Stimulated activated CD8-positive, alpha-beta memory T cell treated with anti-CD3 and anti-CD28 coated beads, Interleukin-15, amount 100 ng/mL, for 48 hours (primary cell): ENCODE measurements at regions not wholly inside any gene's neighbourhood (a gene's known extent, or its start where the extent isn't known, plus 50 kb on each side); places are given as distances from the start of the nearest gene placed in this dataset.

Experiments
- DNase-seq, 2 donors: peaks; one replicate each; pipeline ENCODE4 v3.0.0-alpha.2; 2020; ENCODE audit warnings: low read depth in 2 of 2

DNA sequence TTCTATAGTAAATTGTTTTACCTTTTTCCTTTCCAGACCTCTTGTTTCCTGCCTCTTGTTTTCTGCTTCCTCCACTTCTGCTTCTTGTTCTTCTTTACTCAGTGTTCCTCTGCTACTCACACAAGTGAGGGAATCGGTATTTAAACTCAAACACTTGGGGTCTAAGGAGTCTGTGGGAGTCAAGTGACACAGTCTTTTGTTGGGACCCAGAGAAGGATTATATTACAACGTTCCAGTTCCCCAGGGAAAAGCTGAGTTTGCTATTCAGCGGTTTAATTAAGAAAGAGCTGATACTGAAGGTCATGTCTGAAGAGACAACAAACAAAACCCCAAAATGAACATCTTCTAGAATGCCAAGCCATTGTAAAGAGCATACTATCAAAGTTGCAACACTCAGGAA is 107.8 kb upstream of the CITED2 start:
- DNase-seq: no peak

DNA sequence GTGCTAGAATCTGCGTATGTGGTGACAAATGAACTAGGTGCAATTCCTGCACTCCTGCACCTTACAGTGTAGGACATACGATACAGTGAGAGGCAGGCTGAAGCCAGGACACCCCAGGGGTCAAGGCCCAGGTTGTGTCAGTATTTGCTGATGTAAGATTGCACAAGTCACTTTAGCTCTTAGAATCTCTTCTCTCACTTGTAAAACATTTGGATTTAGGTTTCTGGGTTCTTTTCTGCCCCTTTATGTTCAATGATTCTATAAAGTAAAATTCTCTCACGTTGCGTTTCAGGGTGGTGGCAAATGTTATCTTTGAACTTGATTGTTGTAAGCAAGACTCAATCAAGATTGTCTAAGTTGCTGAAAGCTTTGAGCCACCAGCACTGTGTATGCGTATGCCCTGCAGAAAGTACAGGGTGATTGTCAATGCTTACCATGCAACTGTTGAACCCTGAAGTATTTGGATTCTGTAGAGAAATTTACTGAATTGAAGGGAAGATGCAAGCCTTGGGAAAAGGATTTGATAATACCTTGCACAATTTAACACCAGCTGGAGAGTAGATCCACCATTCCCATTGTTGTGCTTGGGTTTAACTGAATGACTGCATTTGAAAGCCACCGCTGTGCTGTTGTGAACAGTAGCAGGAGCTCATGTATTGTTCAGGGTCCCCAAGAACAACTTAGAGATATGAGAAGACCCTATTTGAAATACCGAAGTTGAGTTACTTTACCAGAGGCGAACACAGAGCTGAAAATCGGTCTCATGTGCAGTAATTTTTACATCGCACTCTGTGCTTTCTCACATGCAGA is 106.1 kb upstream of the CITED2 start:
- DNase-seq: no peak

GRCh38 chr6:139479433-139480222 is 105.2 kb upstream of the CITED2 start:
- DNase-seq: no peak

- no peak for DNase-seq
Measured at GRCh38 chr6:139475646-139476045, 101.2 kb upstream of the CITED2 start.

DNA sequence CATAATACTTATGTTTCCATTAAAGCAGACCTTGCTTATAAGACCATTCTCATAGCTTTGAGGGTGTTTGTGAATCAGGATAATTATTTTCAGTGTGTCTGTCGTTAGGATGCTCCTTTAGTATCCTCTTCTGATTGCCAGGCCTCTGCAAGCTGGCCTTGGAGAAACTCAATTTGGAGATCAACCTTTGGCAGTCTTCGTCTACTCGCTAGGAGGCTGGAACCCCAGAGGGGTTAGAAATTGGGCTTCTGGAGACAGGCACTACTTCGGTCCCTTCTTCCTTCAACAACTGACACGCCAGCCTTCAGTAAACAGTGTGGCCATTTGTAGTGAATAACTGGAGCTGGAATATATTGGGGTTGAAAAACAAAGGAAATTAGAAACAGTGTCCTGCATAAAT is 100.8 kb upstream of the CITED2 start:
- DNase-seq: no peak

DNA sequence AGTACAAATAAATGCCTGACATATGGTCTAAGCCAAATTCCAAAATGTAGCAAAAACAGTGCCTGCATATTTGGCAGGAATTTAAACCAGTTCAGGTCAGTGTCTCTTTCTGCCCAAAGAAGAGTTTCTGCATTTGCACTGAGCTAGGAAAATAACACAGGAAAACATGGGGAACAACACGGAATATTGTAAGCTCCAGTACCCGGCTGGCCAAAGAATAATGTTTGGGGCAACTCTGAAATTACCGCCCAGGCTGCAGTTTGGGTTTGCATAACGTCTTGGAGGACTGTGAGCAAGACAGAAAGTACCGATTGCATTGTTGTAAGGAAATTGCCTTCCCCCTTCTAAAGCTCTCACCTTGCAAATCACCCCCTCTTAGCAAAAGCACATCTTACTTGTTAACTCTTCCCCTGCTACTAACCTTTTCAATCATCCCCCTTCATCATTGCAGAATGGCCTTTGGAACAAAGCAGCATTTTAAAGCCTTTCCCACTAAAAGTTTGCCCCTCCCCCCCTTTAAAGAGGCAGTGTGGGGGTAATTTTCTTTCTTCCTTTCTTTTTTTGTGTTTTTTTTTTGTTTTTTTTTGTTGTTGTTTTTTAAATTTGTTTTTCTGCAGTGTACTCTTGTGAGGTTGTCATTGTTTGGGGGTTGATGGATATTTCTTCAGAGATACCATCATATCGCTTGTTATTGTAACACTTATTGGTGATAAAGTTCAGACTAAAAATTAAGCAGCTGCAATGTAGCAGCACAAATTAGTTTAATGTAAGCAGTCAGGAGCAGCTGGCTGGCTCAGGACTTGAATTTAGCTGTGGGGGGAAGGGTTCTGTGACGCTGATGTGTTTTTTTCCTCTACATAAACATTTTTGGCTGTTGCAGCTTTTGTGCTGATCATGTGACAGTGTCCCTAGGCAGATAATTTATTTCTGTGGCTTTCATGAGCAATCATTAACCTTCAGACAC is 100.0 kb upstream of the CITED2 start:
- DNase-seq: no peak

DNA sequence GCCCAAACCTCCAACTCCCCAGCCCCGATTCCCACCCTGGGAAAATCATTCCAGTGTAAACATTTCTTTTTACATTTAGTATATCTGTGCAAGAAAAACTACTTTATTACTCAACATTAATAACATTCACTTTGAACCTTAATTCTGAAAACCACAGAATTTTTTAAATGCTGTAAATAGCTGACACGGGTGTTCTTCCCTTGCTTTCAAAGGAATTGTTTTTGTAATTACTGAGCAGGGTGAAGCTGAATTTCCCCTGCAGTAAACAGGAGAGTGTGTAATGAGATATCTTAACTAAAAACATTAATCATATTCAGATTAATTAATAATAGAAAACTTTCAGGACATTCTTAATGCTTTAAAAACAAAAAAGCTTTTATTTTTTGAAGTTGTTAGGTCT is 99.3 kb upstream of the CITED2 start:
- no peak for DNase-seq

DNA sequence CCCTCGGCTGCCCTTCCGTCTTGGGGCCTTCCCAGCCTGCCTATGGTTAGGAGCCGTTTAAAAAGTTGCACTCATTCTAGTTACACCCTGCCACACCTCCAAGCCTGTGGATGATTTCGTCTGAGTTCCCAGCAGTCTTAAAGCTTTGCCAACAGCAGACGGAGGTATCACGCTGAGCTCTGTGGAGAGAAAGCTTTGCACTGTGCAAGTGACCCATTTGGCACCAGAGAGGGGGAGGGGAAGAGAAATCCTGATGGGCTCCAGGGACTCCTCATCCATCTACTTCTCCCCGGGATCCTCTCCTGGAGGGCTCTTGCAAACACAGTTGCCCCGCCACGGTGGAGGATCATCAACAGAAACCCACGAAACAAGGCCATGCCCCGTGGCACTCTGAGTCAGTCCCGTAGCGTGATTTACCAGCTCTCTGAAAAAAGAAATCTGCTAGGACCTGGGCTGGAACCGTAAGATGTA is 98.8 kb upstream of the CITED2 start:
- DNase-seq: no peak

DNA sequence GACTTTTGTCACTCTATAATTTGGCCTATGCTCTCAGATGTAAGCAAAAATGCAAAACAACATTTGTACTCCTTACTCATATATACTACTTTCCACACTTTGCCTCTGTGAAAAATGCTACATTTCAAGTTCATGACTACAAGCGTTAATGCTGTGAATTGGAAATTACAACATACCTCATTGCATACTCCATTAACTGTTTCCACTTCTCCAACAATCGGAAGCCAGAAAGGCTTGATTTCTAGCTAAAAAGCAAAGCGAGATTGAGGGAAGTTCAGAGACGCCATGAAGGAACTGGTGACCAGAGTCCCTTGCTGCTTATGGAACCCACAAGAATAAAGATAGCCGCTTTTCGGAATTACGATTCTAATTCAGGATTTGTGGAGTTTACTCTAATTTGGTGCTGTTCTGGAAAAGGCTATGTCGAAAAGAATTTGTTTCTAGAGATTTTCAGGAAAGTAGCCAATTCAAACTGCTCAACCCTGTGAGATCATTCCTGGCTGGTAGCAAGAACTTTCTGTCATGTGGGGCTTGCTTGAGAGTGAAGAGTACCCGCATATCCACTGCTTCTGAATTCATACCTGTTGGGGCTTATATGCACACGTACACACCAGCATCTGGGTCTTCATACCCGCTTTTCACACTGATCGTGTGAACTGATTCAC is 98.0 kb upstream of the CITED2 start:
- DNase-seq: no peak

DNA sequence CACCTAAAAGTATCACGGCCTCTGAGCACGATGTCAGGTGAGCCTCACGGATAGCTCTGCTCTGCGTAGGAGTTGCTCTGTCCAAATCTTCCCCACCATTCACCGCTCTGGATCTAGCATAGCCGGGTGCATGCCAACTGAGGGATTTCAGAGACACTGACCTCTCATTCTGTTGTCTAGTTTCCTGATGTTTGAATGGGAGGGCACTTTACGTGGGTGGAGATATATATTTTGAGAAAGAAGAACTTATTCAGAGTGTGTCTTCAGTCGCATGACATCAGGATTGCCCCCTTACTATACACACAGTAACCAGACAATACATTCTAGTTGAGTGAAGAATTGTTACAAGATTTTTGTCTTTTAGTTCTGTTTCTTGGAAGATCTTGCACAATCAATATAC is 96.5 kb upstream of the CITED2 start:
- no peak for DNase-seq

DNA sequence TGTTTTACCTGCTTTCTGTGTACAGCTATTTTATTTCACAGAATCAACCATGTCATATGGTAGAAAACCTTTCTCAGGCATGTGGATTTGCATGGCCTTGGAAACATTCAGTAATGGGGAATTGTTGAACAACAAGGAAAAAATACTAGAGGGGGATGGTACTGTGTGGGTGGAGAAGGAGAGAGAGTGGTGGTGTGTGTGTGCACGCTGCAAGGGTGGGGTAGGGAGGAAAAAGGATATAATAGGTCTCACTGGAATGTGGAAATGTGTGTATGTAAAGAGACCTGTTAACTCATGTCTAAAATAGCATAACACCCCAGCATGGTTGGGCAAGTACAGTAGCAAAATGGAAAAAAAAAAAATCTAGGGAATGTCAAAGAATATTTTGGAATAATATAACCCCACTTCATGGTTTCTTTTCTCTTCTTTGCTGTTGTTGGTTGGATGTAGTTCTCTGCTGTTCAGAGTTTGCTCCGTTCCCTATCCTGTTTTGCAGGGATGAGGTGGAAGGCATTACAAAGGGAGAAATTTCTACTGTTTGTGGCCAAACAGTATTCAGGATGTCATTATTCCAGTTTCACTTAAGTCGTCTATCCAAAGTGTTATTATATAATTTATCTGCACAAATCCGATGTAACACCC is 93.9 kb upstream of the CITED2 start:
- DNase-seq: no peak

DNA sequence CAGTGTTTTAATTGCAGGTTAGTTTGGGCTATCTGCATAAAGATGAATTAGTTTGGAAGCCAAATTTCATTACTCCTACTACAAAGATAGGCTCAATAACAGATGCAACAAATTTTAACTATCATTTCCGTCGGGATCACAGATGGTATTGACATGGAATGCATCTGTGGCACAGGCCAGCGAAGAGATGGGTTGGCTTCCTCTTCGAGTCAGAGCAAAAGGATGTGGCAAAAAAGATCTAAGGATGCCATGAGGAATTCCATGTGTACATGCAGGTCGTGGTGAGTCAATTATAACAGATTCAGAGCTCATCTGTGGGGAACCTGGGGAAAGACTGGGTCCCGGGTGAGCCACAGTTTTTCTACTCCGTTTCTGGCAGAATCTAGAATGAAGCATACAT is 83.0 kb upstream of the CITED2 start:
- DNase-seq: no peak

- no peak for DNase-seq
Measured at GRCh38 chr6:139452148-139452876, 77.9 kb upstream of the CITED2 start.

DNA sequence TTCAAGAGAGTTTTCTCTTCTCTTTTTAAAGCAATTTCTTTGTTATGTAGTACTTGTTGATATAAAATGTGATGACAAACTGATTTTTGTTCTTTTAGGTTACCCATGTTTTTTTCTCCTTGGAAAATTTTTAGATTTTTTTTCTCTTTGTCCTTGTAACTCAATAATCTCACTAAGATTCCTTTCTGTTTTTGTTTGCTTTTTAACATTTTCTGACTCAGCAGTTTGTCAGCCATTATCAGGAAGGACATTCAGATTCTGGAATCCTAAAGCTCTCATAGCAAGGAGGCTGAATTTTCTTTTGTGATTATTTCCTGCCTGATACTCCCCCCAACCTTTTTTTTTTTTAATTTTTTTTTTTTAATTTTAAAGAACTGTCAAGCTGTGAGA is 75.2 kb upstream of the CITED2 start:
- DNase-seq: no peak

GRCh38 chr6:139448998-139449610 is 74.7 kb upstream of the CITED2 start:
- DNase-seq: no peak

DNA sequence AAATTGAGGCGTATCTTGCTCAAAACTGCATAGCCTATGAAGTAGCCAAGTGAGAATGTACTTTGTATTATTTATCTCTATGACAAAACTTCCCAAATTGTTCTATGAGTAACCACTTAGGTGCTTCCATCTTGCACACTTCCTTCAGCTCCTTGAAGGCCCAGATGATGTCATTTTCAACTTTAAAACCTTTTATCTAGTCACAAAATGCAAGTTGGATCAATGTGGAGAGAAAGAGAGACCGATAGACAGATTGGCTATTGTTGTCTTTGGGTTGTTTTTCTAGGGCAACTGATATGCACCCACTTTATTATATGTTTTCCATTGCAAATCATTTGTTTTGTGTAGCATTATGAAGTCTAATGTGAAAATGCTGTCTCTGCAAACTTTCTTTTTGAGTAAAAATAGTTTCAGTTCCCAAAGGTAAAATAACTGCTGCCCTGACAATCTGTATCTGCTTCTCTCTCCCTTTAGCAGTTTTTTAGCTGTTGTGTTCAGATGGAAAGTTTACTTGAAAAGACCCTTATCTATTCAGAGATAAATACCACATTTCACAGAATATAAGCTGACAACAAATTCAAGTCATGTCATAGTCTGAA is 73.7 kb upstream of the CITED2 start:
- DNase-seq: no peak

DNA sequence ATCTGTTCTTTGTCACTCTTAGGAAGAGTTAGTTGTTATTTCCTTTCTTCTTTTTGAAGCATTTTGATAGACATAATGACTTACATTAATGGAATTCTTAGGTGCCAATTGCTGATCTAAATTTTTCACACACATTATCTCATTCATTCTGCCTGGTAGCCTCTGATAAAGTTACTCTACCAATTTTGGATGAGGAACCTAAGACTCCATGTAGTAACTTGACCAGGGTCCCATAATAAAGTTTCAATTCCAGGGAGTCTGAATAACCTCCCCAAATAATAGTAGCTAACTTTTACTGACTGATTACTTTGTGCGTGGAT is 73.2 kb upstream of the CITED2 start:
- DNase-seq: no peak

- no peak for DNase-seq
Measured at GRCh38 chr6:139446768-139447655, 72.6 kb upstream of the CITED2 start.
